HL-60 (cell line): ENCODE measurements at regions not wholly inside any gene's neighbourhood (a gene's known extent, or its start where the extent isn't known, plus 50 kb on each side); places are given as distances from the start of the nearest gene placed in this dataset.

Source experiments
- CTCF ChIP-seq: IDR thresholded peaks from one replicate; pipeline ENCODE4 v1.5.1; 2011; ENCODE audit warnings: low read length, control low read depth, inconsistent platforms; ENCODE audit not compliant: insufficient read depth
- GABPA ChIP-seq: IDR thresholded peaks from 2 replicates; pipeline ENCODE4 v1.6.1; 2012; ENCODE audit warnings: low read depth
- POLR2AphosphoS5 ChIP-seq: IDR thresholded peaks from 2 replicates; pipeline ENCODE4 v1.6.1; 2012; ENCODE audit warnings: low read depth
- SPI1 ChIP-seq: IDR thresholded peaks from 2 replicates; pipeline ENCODE4 v1.6.1; 2012; ENCODE audit warnings: low read depth, mild to moderate bottlenecking, borderline replicate concordance
- TF ChIP-seq, protein P1 (sequence below): IDR thresholded peaks from 2 replicates; pipeline ENCODE4 v1.6.1; 2012; ENCODE audit warnings: low read depth; ENCODE audit not compliant: insufficient replicate concordance

- no peak for TF ChIP-seq CTCF
- no peak for TF ChIP-seq POLR2AphosphoS5
- no peak for TF ChIP-seq GABPA
- TF ChIP-seq SPI1: no peak
- TF ChIP-seq, protein P1, sequence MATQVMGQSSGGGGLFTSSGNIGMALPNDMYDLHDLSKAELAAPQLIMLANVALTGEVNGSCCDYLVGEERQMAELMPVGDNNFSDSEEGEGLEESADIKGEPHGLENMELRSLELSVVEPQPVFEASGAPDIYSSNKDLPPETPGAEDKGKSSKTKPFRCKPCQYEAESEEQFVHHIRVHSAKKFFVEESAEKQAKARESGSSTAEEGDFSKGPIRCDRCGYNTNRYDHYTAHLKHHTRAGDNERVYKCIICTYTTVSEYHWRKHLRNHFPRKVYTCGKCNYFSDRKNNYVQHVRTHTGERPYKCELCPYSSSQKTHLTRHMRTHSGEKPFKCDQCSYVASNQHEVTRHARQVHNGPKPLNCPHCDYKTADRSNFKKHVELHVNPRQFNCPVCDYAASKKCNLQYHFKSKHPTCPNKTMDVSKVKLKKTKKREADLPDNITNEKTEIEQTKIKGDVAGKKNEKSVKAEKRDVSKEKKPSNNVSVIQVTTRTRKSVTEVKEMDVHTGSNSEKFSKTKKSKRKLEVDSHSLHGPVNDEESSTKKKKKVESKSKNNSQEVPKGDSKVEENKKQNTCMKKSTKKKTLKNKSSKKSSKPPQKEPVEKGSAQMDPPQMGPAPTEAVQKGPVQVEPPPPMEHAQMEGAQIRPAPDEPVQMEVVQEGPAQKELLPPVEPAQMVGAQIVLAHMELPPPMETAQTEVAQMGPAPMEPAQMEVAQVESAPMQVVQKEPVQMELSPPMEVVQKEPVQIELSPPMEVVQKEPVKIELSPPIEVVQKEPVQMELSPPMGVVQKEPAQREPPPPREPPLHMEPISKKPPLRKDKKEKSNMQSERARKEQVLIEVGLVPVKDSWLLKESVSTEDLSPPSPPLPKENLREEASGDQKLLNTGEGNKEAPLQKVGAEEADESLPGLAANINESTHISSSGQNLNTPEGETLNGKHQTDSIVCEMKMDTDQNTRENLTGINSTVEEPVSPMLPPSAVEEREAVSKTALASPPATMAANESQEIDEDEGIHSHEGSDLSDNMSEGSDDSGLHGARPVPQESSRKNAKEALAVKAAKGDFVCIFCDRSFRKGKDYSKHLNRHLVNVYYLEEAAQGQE: no peak
These were observed 59.8 kb upstream of the KDM7A start for GRCh38 chr7:140236626-140237025.
